ENCODE measurements at regions not wholly inside any gene's neighbourhood (a gene's known extent, or its start where the extent isn't known, plus 50 kb on each side); places are given as distances from the start of the nearest gene placed in this dataset.

DNA sequence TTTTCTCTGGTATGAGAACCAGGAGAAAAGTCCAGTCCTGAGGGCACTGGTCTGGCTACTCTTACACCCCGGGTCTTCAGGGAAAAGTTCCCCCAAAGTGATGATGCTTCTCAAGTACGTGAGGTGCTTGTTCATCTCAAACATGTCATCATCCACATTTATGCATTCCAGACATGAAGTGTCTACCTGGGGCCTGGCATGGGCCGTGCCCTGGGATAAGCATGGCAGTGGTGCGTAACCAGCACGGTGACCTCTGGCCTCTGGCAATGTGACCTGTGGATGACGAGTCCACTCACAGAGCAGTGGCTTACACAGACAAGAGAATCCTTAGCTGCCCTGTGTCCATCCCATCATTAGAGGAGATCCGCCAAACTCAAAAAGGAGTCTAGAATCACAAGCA, 74.8 kb upstream of the LGALSL start:
- H3K4me3 ChIP-seq (ENCODE audit: low read depth, low read length): no peak overlapping the region
- DNase-seq (ENCODE audit: low read depth): no peak
- TF ChIP-seq, protein P1, sequence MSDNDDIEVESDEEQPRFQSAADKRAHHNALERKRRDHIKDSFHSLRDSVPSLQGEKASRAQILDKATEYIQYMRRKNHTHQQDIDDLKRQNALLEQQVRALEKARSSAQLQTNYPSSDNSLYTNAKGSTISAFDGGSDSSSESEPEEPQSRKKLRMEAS (IDR thresholded peaks at IDR 0.05; ENCODE audit: low read depth, low read length): no peak
- TF ChIP-seq MYC (IDR thresholded peaks at IDR 0.05; ENCODE audit: low read depth, low read length): no peak
- no peak for TF ChIP-seq POLR2A (IDR thresholded peaks at IDR 0.05; ENCODE audit: extremely low read depth, insufficient read length)
- TF ChIP-seq, protein P2, sequence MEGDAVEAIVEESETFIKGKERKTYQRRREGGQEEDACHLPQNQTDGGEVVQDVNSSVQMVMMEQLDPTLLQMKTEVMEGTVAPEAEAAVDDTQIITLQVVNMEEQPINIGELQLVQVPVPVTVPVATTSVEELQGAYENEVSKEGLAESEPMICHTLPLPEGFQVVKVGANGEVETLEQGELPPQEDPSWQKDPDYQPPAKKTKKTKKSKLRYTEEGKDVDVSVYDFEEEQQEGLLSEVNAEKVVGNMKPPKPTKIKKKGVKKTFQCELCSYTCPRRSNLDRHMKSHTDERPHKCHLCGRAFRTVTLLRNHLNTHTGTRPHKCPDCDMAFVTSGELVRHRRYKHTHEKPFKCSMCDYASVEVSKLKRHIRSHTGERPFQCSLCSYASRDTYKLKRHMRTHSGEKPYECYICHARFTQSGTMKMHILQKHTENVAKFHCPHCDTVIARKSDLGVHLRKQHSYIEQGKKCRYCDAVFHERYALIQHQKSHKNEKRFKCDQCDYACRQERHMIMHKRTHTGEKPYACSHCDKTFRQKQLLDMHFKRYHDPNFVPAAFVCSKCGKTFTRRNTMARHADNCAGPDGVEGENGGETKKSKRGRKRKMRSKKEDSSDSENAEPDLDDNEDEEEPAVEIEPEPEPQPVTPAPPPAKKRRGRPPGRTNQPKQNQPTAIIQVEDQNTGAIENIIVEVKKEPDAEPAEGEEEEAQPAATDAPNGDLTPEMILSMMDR (IDR thresholded peaks at IDR 0.05; ENCODE audit: low read depth, low read length): no peak

- TF ChIP-seq, protein P2 (IDR thresholded peaks at IDR 0.05; ENCODE audit: low read depth, low read length): no peak
- TF ChIP-seq, protein P1 (IDR thresholded peaks at IDR 0.05; ENCODE audit: low read depth, low read length): no peak
- TF ChIP-seq POLR2A (IDR thresholded peaks at IDR 0.05; ENCODE audit: extremely low read depth, insufficient read length) (no peak), MYC (IDR thresholded peaks at IDR 0.05; ENCODE audit: low read depth, low read length) (no peak)
- no peak for DNase-seq (ENCODE audit: low read depth)
- no peak overlapping the region for H3K4me3 ChIP-seq (ENCODE audit: low read depth, low read length)
These were observed 73.0 kb upstream of the LGALSL start for GRCh38 chr2:64380853-64381527.

DNA sequence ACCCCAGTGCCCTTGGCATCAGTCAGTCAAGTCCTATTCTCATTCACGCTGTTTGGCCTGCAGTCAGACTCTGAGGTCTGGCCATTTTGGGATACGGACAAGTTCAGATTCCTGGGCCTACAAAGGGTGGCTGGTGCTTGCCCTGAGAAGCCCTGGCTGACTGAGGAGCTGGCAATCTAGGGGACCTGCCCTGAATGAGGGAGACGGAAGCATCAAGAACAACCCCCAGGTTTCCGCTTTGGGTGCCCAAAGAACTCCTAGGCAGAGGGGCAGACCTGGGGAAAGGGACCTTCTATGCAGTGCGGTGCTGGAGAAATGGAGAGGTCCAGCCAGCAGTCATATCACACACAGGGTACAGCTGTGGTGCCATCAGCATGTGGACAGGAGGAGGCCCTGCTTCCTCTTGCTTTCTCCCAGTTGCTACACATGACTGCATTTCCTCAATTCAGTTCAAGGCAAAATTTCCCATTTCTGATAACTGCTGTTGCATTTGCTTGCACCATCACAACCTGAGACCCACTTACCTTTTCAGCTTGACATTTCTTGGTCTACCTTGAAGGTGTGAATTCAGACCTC, 70.9 kb upstream of the LGALSL start:
- no peak overlapping the region for H3K4me3 ChIP-seq (ENCODE audit: low read depth, low read length)
- TF ChIP-seq, protein P1 (IDR thresholded peaks at IDR 0.05; ENCODE audit: low read depth, low read length): 0 out of 2 replicates have a peak, but pooled peaks have one; percentile 17
- no peak for TF ChIP-seq POLR2A (IDR thresholded peaks at IDR 0.05; ENCODE audit: extremely low read depth, insufficient read length)
- TF ChIP-seq, protein P2 (IDR thresholded peaks at IDR 0.05; ENCODE audit: low read depth, low read length): no peak
- DNase-seq (ENCODE audit: low read depth): no peak

DNA sequence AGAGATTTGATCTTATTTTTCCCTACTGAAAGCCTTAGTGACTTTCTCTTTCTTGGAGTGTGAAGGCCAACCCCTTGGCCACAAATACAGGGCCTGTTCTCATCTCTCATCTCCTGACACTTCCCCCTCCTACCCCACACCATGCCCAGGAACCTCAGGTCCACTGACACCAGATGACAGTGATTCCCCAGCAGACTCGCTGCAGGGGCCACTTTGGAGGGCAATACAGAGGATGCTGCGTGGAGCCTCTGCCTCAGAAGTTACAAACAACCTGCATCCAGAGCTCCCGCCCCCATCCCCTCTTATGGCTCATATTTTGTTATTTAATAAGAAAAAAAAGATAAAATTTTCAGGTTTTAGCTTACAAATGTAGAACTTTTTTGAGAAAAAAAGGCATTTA, 70.1 kb upstream of the LGALSL start:
- DNase-seq (ENCODE audit: low read depth): no peak
- no peak overlapping the region for H3K4me3 ChIP-seq (ENCODE audit: low read depth, low read length)
- TF ChIP-seq, protein P2 (IDR thresholded peaks at IDR 0.05; ENCODE audit: low read depth, low read length): no peak
- TF ChIP-seq, protein P1 (IDR thresholded peaks at IDR 0.05; ENCODE audit: low read depth, low read length): no peak
- TF ChIP-seq MYC (IDR thresholded peaks at IDR 0.05; ENCODE audit: low read depth, low read length) (no peak), POLR2A (IDR thresholded peaks at IDR 0.05; ENCODE audit: extremely low read depth, insufficient read length) (no peak)

- TF ChIP-seq MYC (IDR thresholded peaks at IDR 0.05; ENCODE audit: low read depth, low read length) (no peak), POLR2A (IDR thresholded peaks at IDR 0.05; ENCODE audit: extremely low read depth, insufficient read length) (no peak)
- TF ChIP-seq, protein P1 (IDR thresholded peaks at IDR 0.05; ENCODE audit: low read depth, low read length): no peak
- TF ChIP-seq, protein P2 (IDR thresholded peaks at IDR 0.05; ENCODE audit: low read depth, low read length): no peak
- H3K4me3 ChIP-seq (ENCODE audit: low read depth, low read length): no peak overlapping the region
- no peak for DNase-seq (ENCODE audit: low read depth)
These were observed 67.3 kb upstream of the LGALSL start for GRCh38 chr2:64386676-64387075.
